NT2/D1 (cell line): ENCODE measurements at regions not wholly inside any gene's neighbourhood (a gene's known extent, or its start where the extent isn't known, plus 50 kb on each side); places are given as distances from the start of the nearest gene placed in this dataset.

Experiments used
- SUZ12 ChIP-seq: IDR thresholded peaks from 2 replicates; pipeline ENCODE4 v1.6.1; 2011; ENCODE audit not compliant: insufficient read length, insufficient read depth; ENCODE audit errors: extremely low read depth
- YY1 ChIP-seq: IDR thresholded peaks from 2 replicates; pipeline ENCODE4 v1.6.1; 2011; ENCODE audit not compliant: insufficient read length, insufficient read depth
- ZNF274 ChIP-seq: IDR thresholded peaks from 2 replicates; pipeline ENCODE4 v1.6.1; 2011; ENCODE audit warnings: mild to moderate bottlenecking, low read depth, low read length

GRCh38 chr13:50527188-50527587 lies 316.3 kb downstream of the DLEU7 start:
- no peak for TF ChIP-seq YY1
- no peak for TF ChIP-seq SUZ12
- TF ChIP-seq ZNF274, result no peak
